Mesothelial cell of epicardium (in vitro differentiated cells): ENCODE measurements at regions not wholly inside any gene's neighbourhood (a gene's known extent, or its start where the extent isn't known, plus 50 kb on each side); places are given as distances from the start of the nearest gene placed in this dataset.

ENCODE experiments used
- DNase-seq, 2 experiments: peaks; one replicate each; pipeline ENCODE4 v3.0.0; 2021; ENCODE audit warnings: low spot score in 2 of 2; ENCODE audit not compliant: unreplicated experiment in 2 of 2
- H3K27ac Mint-ChIP-seq: 2 replicates; pipeline ENCODE4 v1.8.0; 2021; ENCODE audit warnings: mixed read lengths
- H3K27me3 Mint-ChIP-seq: 2 replicates; pipeline ENCODE4 v1.8.0; 2021; ENCODE audit warnings: low read depth, mixed read lengths
- H3K36me3 Mint-ChIP-seq: 2 replicates; pipeline ENCODE4 v1.8.0; 2021; ENCODE audit warnings: mixed read lengths
- H3K4me1 Mint-ChIP-seq: 2 replicates; pipeline ENCODE4 v1.8.0; 2021; ENCODE audit warnings: mixed read lengths
- H3K4me3 Mint-ChIP-seq: 2 replicates; pipeline ENCODE4 v1.8.0; 2021; ENCODE audit warnings: mild to moderate bottlenecking, moderate library complexity, mixed read lengths
- H3K9me3 Mint-ChIP-seq: 2 replicates; pipeline ENCODE4 v1.8.0; 2021; ENCODE audit warnings: mixed read lengths
- CTCF ChIP-seq: fragments of 200-600 bp; sonication (generic); IDR thresholded peaks from one replicate; pipeline ENCODE4 v1.5.0; 2021; ENCODE audit warnings: antibody characterized with exemption; ENCODE audit not compliant: unreplicated experiment

DNA sequence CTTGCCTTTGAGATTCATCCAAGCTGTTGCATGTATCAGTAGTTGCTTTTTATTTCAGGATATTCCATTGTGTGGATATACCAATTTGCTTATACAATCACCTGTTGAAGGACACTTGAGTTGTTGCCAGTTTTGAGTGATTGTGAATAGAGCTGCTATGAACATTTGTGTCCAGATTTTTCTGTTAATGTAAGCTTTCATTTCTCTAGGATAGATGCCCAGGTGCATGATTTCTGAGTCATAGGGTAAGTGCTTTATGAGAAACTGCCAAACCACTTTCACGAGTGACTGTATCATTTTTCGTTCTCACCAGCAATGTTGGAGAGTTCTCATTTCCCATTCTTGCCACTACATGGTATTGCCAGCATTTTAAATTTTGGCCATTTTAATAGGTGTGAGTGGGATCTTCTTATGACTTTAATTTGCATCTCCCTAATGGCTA is 434.6 kb upstream of the RGS6 start:
- Mint-ChIP-seq H3K27me3 (no peaks in the 10 kb centered on the region), H3K4me3 (no peak overlapping the region), H3K27ac (no peak overlapping the region), H3K36me3 (peaks cover 9% of the 10 kb centered on the region), H3K9me3 (peaks cover 8% of the 10 kb centered on the region), H3K4me1 (peaks cover 8% of the 10 kb centered on the region)
- no peak for DNase-seq
- TF ChIP-seq CTCF = no peak

- H3K27ac Mint-ChIP-seq = no peak overlapping the region
- H3K4me1 Mint-ChIP-seq = peaks cover 8% of the 10 kb centered on the region
- H3K36me3 Mint-ChIP-seq = peaks cover 9% of the 10 kb centered on the region
- H3K4me3 Mint-ChIP-seq = no peak overlapping the region
- DNase-seq = no peak
- peaks cover 8% of the 10 kb centered on the region for H3K9me3 Mint-ChIP-seq
- no peak for TF ChIP-seq CTCF
- no peaks in the 10 kb centered on the region for H3K27me3 Mint-ChIP-seq
These were observed 434.0 kb upstream of the RGS6 start for GRCh38 chr14:71498212-71498611.

GRCh38 chr14:71499018-71499417 is 433.2 kb upstream of the RGS6 start:
- H3K9me3 Mint-ChIP-seq = peaks cover 8% of the 10 kb centered on the region
- DNase-seq = no peak
- H3K4me1 Mint-ChIP-seq = peaks cover 8% of the 10 kb centered on the region
- no peaks in the 10 kb centered on the region for H3K27me3 Mint-ChIP-seq
- peaks cover 9% of the 10 kb centered on the region for H3K36me3 Mint-ChIP-seq
- no peak for TF ChIP-seq CTCF
- H3K4me3 Mint-ChIP-seq = no peak overlapping the region
- no peak overlapping the region for H3K27ac Mint-ChIP-seq

- H3K36me3 Mint-ChIP-seq = peaks cover 4% of the 10 kb centered on the region
- no peaks in the 10 kb centered on the region for H3K27me3 Mint-ChIP-seq
- TF ChIP-seq CTCF = no peak
- no peak for DNase-seq
- H3K4me1 Mint-ChIP-seq = peaks cover 11% of the 10 kb centered on the region
- no peak overlapping the region for H3K4me3 Mint-ChIP-seq
- no peak overlapping the region for H3K27ac Mint-ChIP-seq
- peaks cover 3% of the 10 kb centered on the region for H3K9me3 Mint-ChIP-seq
These were observed 424.5 kb upstream of the RGS6 start for GRCh38 chr14:71507681-71508080.

- Mint-ChIP-seq H3K27me3 (no peaks in the 10 kb centered on the region), H3K36me3 (peaks cover 9% of the 10 kb centered on the region), H3K4me3 (no peak overlapping the region), H3K4me1 (peaks cover 11% of the 10 kb centered on the region), H3K9me3 (peaks cover 3% of the 10 kb centered on the region), H3K27ac (no peak overlapping the region)
- no peak for DNase-seq
- no peak for TF ChIP-seq CTCF
These were observed 423.3 kb upstream of the RGS6 start for GRCh38 chr14:71508901-71509300.

GRCh38 chr14:71511152-71511551 is 421.1 kb upstream of the RGS6 start:
- H3K4me3 Mint-ChIP-seq = no peak overlapping the region
- H3K27ac Mint-ChIP-seq = no peak overlapping the region
- no peak for TF ChIP-seq CTCF
- peaks cover 9% of the 10 kb centered on the region for H3K36me3 Mint-ChIP-seq
- no peaks in the 10 kb centered on the region for H3K27me3 Mint-ChIP-seq
- no peak for DNase-seq
- peaks cover 7% of the 10 kb centered on the region for H3K4me1 Mint-ChIP-seq
- peaks cover 3% of the 10 kb centered on the region for H3K9me3 Mint-ChIP-seq
